ENCODE measurements at regions not wholly inside any gene's neighbourhood (a gene's known extent, or its start where the extent isn't known, plus 50 kb on each side); places are given as distances from the start of the nearest gene placed in this dataset.
A peak's percentile ranks its signal among the peaks of the same experiment; 100 is the strongest.

DNA sequence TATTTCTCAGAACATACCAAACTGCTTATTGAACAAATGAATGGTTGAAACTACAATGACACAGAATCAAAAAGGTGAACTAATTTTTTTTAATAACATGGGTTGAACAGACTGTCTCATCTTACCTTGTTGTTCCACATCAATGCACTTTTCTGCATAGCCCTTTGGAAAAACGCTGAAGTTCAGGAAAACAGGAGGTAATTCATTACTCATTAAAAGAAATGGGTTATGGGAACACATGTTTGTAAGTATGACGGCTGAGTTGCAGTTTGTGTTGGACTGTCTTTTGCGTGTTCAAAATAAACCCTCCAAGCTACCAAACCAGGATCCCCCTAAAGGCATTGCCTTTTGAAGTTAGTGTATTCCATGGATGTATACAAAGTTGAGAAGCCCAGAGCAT, 514.9 kb upstream of the PKN2 start:
- DNase-seq (ENCODE audit: low read depth): no peak
- H3K9me3 ChIP-seq (ENCODE audit: insufficient read depth, low read depth, low read length): no peaks in the 10 kb centered on the region
- H4K20me1 ChIP-seq (ENCODE audit: insufficient read depth, low read length): no peaks in the 10 kb centered on the region
- H3K4me3 ChIP-seq (ENCODE audit: insufficient read depth, low read depth, low read length): no peak overlapping the region
- no peak overlapping the region for H3K4me2 ChIP-seq (ENCODE audit: low read length)
- no peaks in the 10 kb centered on the region for H3K4me1 ChIP-seq (ENCODE audit: insufficient read depth, low read length)
- no peak overlapping the region for H3K27ac ChIP-seq (ENCODE audit: low read depth, low read length)
- H3K27me3 Mint-ChIP-seq (ENCODE audit: low read depth, unreplicated experiment): peaks cover 6% of the 10 kb centered on the region
- H3K9me3 Mint-ChIP-seq (ENCODE audit: unreplicated experiment): peaks cover 3% of the 10 kb centered on the region
- no peak overlapping the region for H3K9ac ChIP-seq (ENCODE audit: low read length)
- H3K27me3 ChIP-seq (ENCODE audit: insufficient read depth, low read length): peaks cover 3% of the 10 kb centered on the region
- no peaks in the 10 kb centered on the region for H3K4me1 Mint-ChIP-seq (ENCODE audit: low read depth, unreplicated experiment)
- H3K36me3 ChIP-seq (ENCODE audit: insufficient read depth, low read length): no peaks in the 10 kb centered on the region
- H3K4me3 Mint-ChIP-seq (ENCODE audit: unreplicated experiment): no peak overlapping the region
- H3K27ac Mint-ChIP-seq (ENCODE audit: unreplicated experiment): no peak overlapping the region
- TF ChIP-seq EZH2 (IDR thresholded peaks at IDR 0.05; ENCODE audit: insufficient read depth, low read length) (no peak), CTCF (IDR thresholded peaks at IDR 0.05; ENCODE audit: insufficient read depth, low read depth, low read length) (no peak)
- no peak for FAIRE-seq
- no peaks in the 10 kb centered on the region for H3K36me3 Mint-ChIP-seq (ENCODE audit: low read depth, unreplicated experiment)
- H2AFZ ChIP-seq (ENCODE audit: low read depth, low read length): no peak overlapping the region
- no peaks in the 10 kb centered on the region for H3K79me2 ChIP-seq (ENCODE audit: insufficient read depth, low read length)

- FAIRE-seq: peak; percentile 5
- Histone ChIP-seq H3K79me2 (ENCODE audit: insufficient read depth, low read length) (no peaks in the 10 kb centered on the region), H2AFZ (ENCODE audit: low read depth, low read length) (no peak overlapping the region), H3K9ac (ENCODE audit: low read length) (no peak overlapping the region), H3K4me2 (ENCODE audit: low read length) (no peak overlapping the region), H3K36me3 (ENCODE audit: insufficient read depth, low read length) (no peaks in the 10 kb centered on the region), H3K4me1 (ENCODE audit: insufficient read depth, low read length) (peaks cover under 1% of the 10 kb centered on the region), H3K9me3 (ENCODE audit: insufficient read depth, low read depth, low read length) (no peaks in the 10 kb centered on the region), H3K27ac (ENCODE audit: low read depth, low read length) (no peak overlapping the region), H3K27me3 (ENCODE audit: insufficient read depth, low read length) (peaks cover 3% of the 10 kb centered on the region), H3K4me3 (ENCODE audit: insufficient read depth, low read depth, low read length) (no peak overlapping the region), H4K20me1 (ENCODE audit: insufficient read depth, low read length) (no peaks in the 10 kb centered on the region)
- TF ChIP-seq EZH2 (IDR thresholded peaks at IDR 0.05; ENCODE audit: insufficient read depth, low read length) (no peak), CTCF (IDR thresholded peaks at IDR 0.05; ENCODE audit: insufficient read depth, low read depth, low read length) (no peak)
- Mint-ChIP-seq H3K9me3 (ENCODE audit: unreplicated experiment) (peaks cover 3% of the 10 kb centered on the region), H3K27ac (ENCODE audit: unreplicated experiment) (no peak overlapping the region), H3K4me1 (ENCODE audit: low read depth, unreplicated experiment) (no peaks in the 10 kb centered on the region), H3K4me3 (ENCODE audit: unreplicated experiment) (no peak overlapping the region), H3K27me3 (ENCODE audit: low read depth, unreplicated experiment) (peaks cover 6% of the 10 kb centered on the region), H3K36me3 (ENCODE audit: low read depth, unreplicated experiment) (no peaks in the 10 kb centered on the region)
- DNase-seq (ENCODE audit: low read depth): no peak
These were observed 514.1 kb upstream of the PKN2 start for GRCh38 chr1:88169939-88170338.

- H2AFZ ChIP-seq (ENCODE audit: low read depth, low read length): no peak overlapping the region
- H3K4me3 Mint-ChIP-seq (ENCODE audit: unreplicated experiment): no peak overlapping the region
- H3K4me3 ChIP-seq (ENCODE audit: insufficient read depth, low read depth, low read length): no peak overlapping the region
- H3K9me3 ChIP-seq (ENCODE audit: insufficient read depth, low read depth, low read length): no peaks in the 10 kb centered on the region
- H3K79me2 ChIP-seq (ENCODE audit: insufficient read depth, low read length): no peaks in the 10 kb centered on the region
- no peaks in the 10 kb centered on the region for H3K36me3 Mint-ChIP-seq (ENCODE audit: low read depth, unreplicated experiment)
- H3K4me1 Mint-ChIP-seq (ENCODE audit: low read depth, unreplicated experiment): peaks cover 10% of the 10 kb centered on the region
- DNase-seq (ENCODE audit: low read depth) (no peak), FAIRE-seq (no peak)
- TF ChIP-seq CTCF (IDR thresholded peaks at IDR 0.05; ENCODE audit: insufficient read depth, low read depth, low read length) (no peak), EZH2 (IDR thresholded peaks at IDR 0.05; ENCODE audit: insufficient read depth, low read length) (no peak)
- H3K27ac ChIP-seq (ENCODE audit: low read depth, low read length): no peak overlapping the region
- no peaks in the 10 kb centered on the region for H4K20me1 ChIP-seq (ENCODE audit: insufficient read depth, low read length)
- H3K4me1 ChIP-seq (ENCODE audit: insufficient read depth, low read length): peaks cover 15% of the 10 kb centered on the region
- peak overlapping the region; percentile 15 for H3K9ac ChIP-seq (ENCODE audit: low read length)
- H3K27ac Mint-ChIP-seq (ENCODE audit: unreplicated experiment): no peak overlapping the region
- H3K9me3 Mint-ChIP-seq (ENCODE audit: unreplicated experiment): no peaks in the 10 kb centered on the region
- peak overlapping the region; percentile 59 for H3K4me2 ChIP-seq (ENCODE audit: low read length)
- H3K36me3 ChIP-seq (ENCODE audit: insufficient read depth, low read length): no peaks in the 10 kb centered on the region
- H3K27me3 ChIP-seq (ENCODE audit: insufficient read depth, low read length): no peaks in the 10 kb centered on the region
- H3K27me3 Mint-ChIP-seq (ENCODE audit: low read depth, unreplicated experiment): no peaks in the 10 kb centered on the region
These were observed 508.9 kb upstream of the PKN2 start for GRCh38 chr1:88175120-88175630.
